Activated CD4-positive, alpha-beta T cell treated with anti-CD3 and anti-CD28 coated beads, Interleukin-2, amount 50 U/mL, for 1 hour (primary cell): ENCODE measurements at regions not wholly inside any gene's neighbourhood (a gene's known extent, or its start where the extent isn't known, plus 50 kb on each side); places are given as distances from the start of the nearest gene placed in this dataset.

ENCODE experiments used
- DNase-seq: peaks from one replicate; pipeline ENCODE4 v3.0.0-alpha.2; 2020

- no peak for DNase-seq
Observed at GRCh38 chr10:78348411-78349164, 314.9 kb downstream of the RPS24 start.

DNA sequence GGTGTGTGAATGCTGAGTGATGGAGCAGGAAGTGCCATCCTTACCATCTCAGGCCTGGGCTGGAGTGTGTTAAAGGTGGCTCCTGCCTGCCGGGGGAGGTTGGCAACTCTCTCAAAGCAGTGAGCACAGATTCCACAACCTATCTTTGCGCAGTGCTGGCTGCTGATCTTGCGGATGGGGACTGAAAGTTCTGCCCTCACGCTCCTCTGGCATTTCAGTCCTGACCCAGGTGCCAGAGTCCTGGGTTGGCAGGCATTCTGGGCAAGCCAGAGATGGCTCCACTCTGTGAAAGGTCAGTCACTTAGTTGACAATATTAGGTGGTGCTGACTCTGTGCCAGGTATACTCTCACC is 315.5 kb downstream of the RPS24 start:
- DNase-seq = no peak

- no peak for DNase-seq
Observed at GRCh38 chr10:78349911-78350663, 316.4 kb downstream of the RPS24 start.

DNA sequence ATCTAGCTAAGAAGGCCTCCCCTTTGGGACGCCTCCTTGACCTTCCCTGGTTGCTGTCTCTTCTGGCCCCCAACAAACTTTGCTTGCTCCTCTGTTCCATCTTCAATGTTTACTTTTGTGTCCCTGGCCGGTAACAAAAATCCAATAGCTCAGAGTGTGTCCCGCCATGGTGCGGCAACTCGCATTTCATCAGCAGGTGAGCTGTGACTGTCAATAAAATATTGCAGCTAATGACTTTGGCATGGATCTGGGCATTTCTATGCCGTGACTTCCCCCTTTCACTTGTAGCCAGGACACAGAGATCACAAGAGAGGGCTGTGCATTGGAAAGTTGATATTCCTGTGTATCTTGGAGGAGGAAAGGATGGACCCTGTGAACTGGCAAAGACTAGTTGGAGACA is 317.6 kb downstream of the RPS24 start:
- DNase-seq = no peak

DNA sequence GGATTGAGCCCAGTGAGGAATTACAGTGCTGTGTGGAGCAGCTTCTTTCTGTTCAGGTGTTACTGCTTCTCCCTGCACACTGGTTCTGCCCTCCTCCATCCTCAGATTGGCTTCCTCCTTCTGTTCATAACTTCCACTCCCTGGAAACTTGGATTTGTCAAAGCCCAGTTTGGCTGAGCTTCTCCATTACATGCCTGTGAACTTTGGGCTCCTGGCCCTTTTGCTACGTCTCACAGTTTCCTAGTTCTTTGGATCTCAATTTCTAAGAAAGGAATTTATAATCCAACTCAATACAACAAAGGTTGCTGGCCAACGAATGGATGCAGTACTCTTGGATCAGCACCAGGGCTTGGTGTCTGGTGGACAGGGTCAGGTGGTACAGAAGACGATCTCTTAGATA is 318.1 kb downstream of the RPS24 start:
- no peak for DNase-seq

- no peak for DNase-seq
Observed at GRCh38 chr10:78353636-78354035, 320.0 kb downstream of the RPS24 start.

DNA sequence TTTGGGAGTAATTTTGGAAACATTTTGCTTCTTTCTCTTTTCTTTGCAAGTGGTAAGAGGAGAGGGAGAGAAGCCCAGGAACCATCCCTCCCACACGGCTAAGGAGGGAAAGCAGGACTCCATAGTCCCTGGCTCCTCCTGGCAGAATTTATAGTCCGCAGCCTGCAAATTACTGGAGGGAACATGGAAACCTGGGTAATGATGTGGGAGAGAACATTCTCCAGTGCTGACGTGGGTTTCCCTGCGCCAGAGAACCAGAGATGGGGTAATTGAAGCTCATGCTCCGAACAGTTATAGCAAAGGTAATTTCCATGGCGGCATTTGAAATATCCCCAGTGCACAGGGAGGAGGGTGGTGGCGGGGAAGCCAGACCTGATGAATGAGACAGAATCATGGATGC is 320.4 kb downstream of the RPS24 start:
- no peak for DNase-seq

GRCh38 chr10:78356291-78356900 is 322.7 kb downstream of the RPS24 start:
- DNase-seq = no peak

- DNase-seq = no peak
Observed at GRCh38 chr10:78357141-78358063, 323.7 kb downstream of the RPS24 start.

- DNase-seq = no peak
Observed at GRCh38 chr10:78358351-78358750, 324.7 kb downstream of the RPS24 start.

DNA sequence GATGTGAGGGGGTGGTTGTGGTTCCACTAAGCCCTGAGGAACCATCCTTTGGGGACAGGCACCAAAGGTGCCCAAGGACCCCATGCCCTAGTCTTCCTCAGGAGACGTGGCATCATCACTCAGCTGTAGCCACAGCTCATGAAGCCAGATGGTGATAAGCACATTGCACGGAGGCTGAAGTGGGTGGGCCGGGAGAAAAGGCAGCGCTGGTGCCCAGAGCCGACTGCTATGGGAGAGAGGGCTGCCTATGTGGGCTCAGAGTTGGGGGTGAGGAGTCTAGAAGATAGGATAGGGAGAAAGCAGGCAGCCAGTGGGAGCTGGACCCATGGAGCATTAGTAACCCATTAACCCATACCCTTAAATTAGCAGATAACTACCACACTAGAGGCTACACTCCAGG is 325.3 kb downstream of the RPS24 start:
- no peak for DNase-seq

GRCh38 chr10:78359640-78360091 is 326.0 kb downstream of the RPS24 start:
- DNase-seq = no peak

DNA sequence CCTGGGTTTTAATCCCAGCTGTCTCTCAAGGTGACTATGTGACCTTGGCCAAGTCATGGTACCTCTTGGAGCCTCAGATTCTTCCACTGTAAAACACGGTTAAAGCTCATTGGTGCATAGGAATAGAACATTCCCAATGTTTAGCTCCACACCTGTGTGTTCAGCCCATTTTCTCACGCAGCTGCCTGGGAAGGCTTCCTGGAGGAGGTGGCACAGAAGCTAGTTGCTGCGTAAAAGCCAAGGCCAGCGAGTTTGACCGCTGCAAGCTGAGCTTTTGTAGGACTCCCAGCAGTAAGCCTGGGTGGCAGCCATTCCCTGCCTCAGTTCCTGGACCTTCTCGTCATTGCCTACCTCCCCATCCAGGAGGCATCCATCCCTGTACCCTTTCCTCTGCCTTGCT is 326.6 kb downstream of the RPS24 start:
- DNase-seq = no peak

- DNase-seq = no peak
Observed at GRCh38 chr10:78361031-78361430, 327.4 kb downstream of the RPS24 start.

DNA sequence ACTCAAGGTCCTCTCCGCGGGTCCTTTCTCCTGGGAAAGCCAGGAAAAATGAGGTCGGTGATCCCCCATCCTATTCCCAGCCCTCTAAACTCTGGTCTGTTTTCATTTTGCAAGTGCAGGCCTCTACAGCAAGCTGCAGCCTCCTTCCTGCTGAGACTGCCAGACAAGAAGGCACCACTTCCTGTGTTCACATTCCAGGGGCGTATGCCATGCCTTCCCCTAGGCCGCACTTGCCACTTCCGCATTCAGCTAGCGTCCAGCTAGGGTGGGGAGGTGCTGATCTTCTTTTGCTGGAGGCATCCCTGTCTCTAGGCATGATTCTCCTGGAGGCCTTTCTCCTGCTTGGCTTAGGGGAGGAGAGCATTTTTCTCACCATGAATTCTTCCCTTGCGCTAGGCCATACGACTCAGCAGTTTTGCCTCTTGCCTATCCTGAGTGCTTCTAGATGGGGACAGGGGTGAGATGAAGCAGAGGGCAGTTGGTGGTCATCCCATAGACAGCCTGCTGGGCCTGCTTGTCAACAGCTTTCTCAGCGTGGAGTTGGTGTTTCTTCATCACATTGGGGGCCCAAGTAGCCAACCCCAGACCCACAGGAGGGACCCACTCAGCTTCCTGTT is 328.9 kb downstream of the RPS24 start:
- no peak for DNase-seq

- DNase-seq = no peak
Observed at GRCh38 chr10:78363190-78363589, 329.5 kb downstream of the RPS24 start.

GRCh38 chr10:78365694-78366093 is 332.0 kb downstream of the RPS24 start:
- DNase-seq = no peak

GRCh38 chr10:78366663-78367411 is 333.2 kb downstream of the RPS24 start:
- no peak for DNase-seq

DNA sequence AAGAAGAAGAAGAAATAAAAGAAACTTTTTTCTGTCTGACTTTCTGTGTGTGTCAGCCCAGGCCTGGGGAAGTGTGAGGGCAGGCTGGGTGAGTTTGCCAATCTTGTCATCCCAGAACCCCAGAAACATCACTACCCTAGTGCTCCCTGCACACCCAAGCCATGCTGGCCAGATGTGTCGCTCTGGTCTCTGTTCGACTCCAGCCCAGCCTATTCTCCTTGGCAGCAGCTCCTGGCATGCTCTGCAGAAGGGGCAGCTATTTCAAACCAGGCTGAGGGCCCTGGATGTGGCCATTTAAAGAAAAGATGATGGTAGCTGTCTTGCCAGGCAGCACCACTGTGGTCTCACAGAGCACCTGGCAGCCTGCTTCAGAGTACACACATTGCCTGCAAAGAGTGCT is 334.1 kb downstream of the RPS24 start:
- DNase-seq = no peak

DNA sequence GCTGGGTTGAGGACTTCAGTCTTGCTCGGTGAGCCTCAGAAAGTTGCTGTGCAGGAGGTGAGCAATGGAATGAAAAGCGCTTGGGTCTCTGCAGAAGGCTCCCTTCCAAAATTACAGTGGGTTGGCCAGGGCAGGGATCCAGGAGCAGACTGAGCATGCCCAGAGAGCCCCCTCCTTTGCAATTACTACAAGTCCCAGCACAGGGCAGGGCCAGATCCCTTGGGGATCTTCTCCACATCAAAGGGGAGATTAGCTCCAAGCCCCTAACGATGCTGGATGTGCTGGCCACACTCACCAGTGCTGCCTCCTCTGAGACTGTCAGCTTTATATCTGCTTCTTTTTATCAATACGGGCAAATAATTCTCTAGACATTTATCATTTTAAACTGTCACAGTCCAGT is 337.5 kb downstream of the RPS24 start:
- DNase-seq = no peak

GRCh38 chr10:78372806-78373205 is 339.1 kb downstream of the RPS24 start:
- DNase-seq = no peak
